ENCODE measurements at regions not wholly inside any gene's neighbourhood (a gene's known extent, or its start where the extent isn't known, plus 50 kb on each side); places are given as distances from the start of the nearest gene placed in this dataset.

- TF ChIP-seq CTCF (IDR thresholded peaks at IDR 0.05 in 2 of 3, conservative IDR thresholded peaks at IDR 0.05 in 1 of 3; ENCODE audit: control insufficient read depth in 2 of 3, extremely low read depth in 1 of 3, insufficient read depth in 1 of 3, low read depth in 3 of 3, low read length in 3 of 3) (no peak), USF1 (IDR thresholded peaks at IDR 0.05; ENCODE audit: borderline replicate concordance, extremely low read length, insufficient read depth, low read depth, low read length) (no peak), EP300 (IDR thresholded peaks at IDR 0.05; ENCODE audit: borderline replicate concordance in 1 of 2, control insufficient read depth in 1 of 2, low read depth in 2 of 2, low read length in 2 of 2) (no peak), SIN3A (IDR thresholded peaks at IDR 0.05; ENCODE audit: low read depth, low read length) (no peak), POLR2AphosphoS5 (IDR thresholded peaks at IDR 0.05; ENCODE audit: low read length) (no peak), POLR2A (IDR thresholded peaks at IDR 0.05; ENCODE audit: low read depth, low read length) (no peak), HDAC2 (IDR thresholded peaks at IDR 0.05) (no peak), KLF5 (IDR thresholded peaks at IDR 0.05; ENCODE audit: partially characterized antibody) (no peak), NR2C2 (IDR thresholded peaks at IDR 0.05; ENCODE audit: borderline replicate concordance, control insufficient read depth, insufficient read length, low read depth) (no peak), EZH2 (IDR thresholded peaks at IDR 0.05; ENCODE audit: borderline replicate concordance, control insufficient read depth, low read depth, low read length) (no peak)
Measured at GRCh38 chr13:62162860-62163259, 747.2 kb upstream of the PCDH20 start.
